GM12801 (cell line): ENCODE measurements at regions not wholly inside any gene's neighbourhood (a gene's known extent, or its start where the extent isn't known, plus 50 kb on each side); places are given as distances from the start of the nearest gene placed in this dataset.

ENCODE experiments used
- CTCF ChIP-seq: IDR thresholded peaks from one replicate; pipeline ENCODE4 v1.5.1; 2011; ENCODE audit warnings: control low read depth; ENCODE audit not compliant: insufficient read length; ENCODE audit errors: extremely low read depth

- no peak for TF ChIP-seq CTCF
Measured at GRCh38 chr2:225140723-225141122, 98.5 kb upstream of the DOCK10 start.

DNA sequence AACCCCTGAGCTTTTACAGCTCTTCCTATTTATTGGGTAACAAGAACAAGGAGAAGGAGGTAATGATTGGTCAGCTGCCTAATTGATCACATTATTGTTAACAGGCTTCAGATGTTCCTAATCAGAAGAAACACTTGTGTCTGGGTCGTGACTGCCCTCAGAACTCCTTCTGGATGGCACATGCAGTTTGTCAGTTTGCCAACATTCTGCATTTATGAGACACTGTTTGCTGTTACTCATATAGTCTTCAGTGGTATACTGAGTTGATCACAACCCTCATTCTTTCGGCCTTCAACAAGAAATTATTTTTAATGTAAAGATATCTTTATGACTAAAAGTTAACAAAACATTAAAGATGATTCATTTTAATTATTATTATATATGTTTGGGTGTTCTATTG is 95.7 kb upstream of the DOCK10 start:
- TF ChIP-seq CTCF = no peak

DNA sequence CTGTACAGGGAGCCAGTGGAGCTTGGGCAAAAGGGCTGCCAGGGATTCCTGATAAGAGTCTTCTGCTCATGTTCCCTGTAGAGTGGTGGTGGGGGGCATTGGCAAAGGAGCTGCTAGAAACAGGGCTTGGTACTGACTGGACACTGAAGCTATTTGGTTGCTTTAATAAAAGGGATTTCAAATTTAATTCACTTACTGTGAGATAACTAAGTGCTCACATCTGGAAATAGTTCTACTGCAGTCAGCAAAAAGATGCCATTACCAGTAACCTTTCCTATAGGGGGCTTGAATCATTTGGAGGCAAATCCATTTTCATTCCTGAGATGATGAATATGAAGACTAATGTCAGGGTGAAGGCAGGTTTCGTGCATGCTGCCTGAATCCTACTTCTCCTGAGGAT is 94.3 kb upstream of the DOCK10 start:
- no peak for TF ChIP-seq CTCF

- TF ChIP-seq CTCF = no peak
Measured at GRCh38 chr2:225131898-225132297, 89.6 kb upstream of the DOCK10 start.

GRCh38 chr2:225130093-225130492 is 87.8 kb upstream of the DOCK10 start:
- TF ChIP-seq CTCF = no peak

- no peak for TF ChIP-seq CTCF
Measured at GRCh38 chr2:225124311-225125017, 82.2 kb upstream of the DOCK10 start.

- TF ChIP-seq CTCF = no peak
Measured at GRCh38 chr2:225122583-225123486, 80.6 kb upstream of the DOCK10 start.
